H9 (cell line): ENCODE measurements at regions not wholly inside any gene's neighbourhood (a gene's known extent, or its start where the extent isn't known, plus 50 kb on each side); places are given as distances from the start of the nearest gene placed in this dataset.

Source experiments
- DNase-seq: peaks from one replicate; pipeline ENCODE4 v3.0.0-alpha.2; 2017
- H2AFZ ChIP-seq: one replicate; pipeline ENCODE4 v1.6.1; 2013; ENCODE audit warnings: mild to moderate bottlenecking, low read length, control low read depth, moderate library complexity
- H2AK5ac ChIP-seq: 2 replicates; pipeline ENCODE4 v1.6.1; 2013; ENCODE audit warnings: low read length, control low read depth, mixed read lengths; ENCODE audit not compliant: insufficient read length
- H2BK120ac ChIP-seq: one replicate; pipeline ENCODE4 v1.6.1; 2013; ENCODE audit warnings: low read depth, mild to moderate bottlenecking, low read length, control low read depth, inconsistent platforms; ENCODE audit not compliant: poor library complexity, severe bottlenecking
- H2BK12ac ChIP-seq: 2 replicates; pipeline ENCODE4 v1.6.1; 2013; ENCODE audit warnings: low read length, control low read depth, mixed read lengths, low read depth; ENCODE audit not compliant: insufficient read length
- H2BK15ac ChIP-seq: 2 replicates; pipeline ENCODE4 v1.6.1; 2013; ENCODE audit warnings: low read depth, low read length, control low read depth
- H2BK20ac ChIP-seq: one replicate; pipeline ENCODE4 v1.6.1; 2013; ENCODE audit warnings: low read depth, mild to moderate bottlenecking, low read length, control low read depth, inconsistent platforms; ENCODE audit not compliant: poor library complexity, severe bottlenecking
- H2BK5ac ChIP-seq: 2 replicates; pipeline ENCODE4 v1.6.1; 2013; ENCODE audit warnings: low read length, control low read depth, mixed read lengths; ENCODE audit not compliant: insufficient read length
- H3K14ac ChIP-seq: 2 replicates; pipeline ENCODE4 v1.6.1; 2013; ENCODE audit warnings: low read length, control low read depth; ENCODE audit not compliant: insufficient read depth
- H3K18ac ChIP-seq: 2 replicates; pipeline ENCODE4 v1.6.1; 2013; ENCODE audit warnings: low read depth, mild to moderate bottlenecking, mixed read lengths, low read length, control low read depth; ENCODE audit not compliant: insufficient read length
- H3K23ac ChIP-seq: 2 replicates; pipeline ENCODE4 v1.6.1; 2013; ENCODE audit warnings: low read length, control low read depth, mixed read lengths, low read depth; ENCODE audit not compliant: insufficient read length
- H3K23me2 ChIP-seq: 2 replicates; pipeline ENCODE4 v1.6.1; 2013; ENCODE audit warnings: low read depth, mild to moderate bottlenecking, mixed read lengths, low read length, control low read depth; ENCODE audit not compliant: insufficient read length, poor library complexity, severe bottlenecking
- H3K27ac ChIP-seq: 2 replicates; pipeline ENCODE4 v1.5.1; 2013; ENCODE audit warnings: low read length, control low read depth, mixed read lengths, low read depth; ENCODE audit not compliant: insufficient read length
- H3K27me3 ChIP-seq: 2 replicates; pipeline ENCODE4 v1.6.1; 2013; ENCODE audit warnings: low read length, control low read depth, inconsistent platforms; ENCODE audit not compliant: insufficient read depth
- H3K4ac ChIP-seq: 2 replicates; pipeline ENCODE4 v1.6.1; 2013; ENCODE audit warnings: low read depth, mild to moderate bottlenecking, control low read depth, inconsistent platforms, low read length, moderate library complexity
- H3K4me1 ChIP-seq: 2 replicates; pipeline ENCODE4 v1.6.1; 2013; ENCODE audit warnings: low read length, control low read depth, inconsistent platforms; ENCODE audit not compliant: insufficient read depth
- H3K4me2 ChIP-seq: 2 replicates; pipeline ENCODE4 v1.6.1; 2013; ENCODE audit warnings: low read length, control low read depth, mixed read lengths; ENCODE audit not compliant: insufficient read length, insufficient read depth
- H3K56ac ChIP-seq: 2 replicates; pipeline ENCODE4 v1.6.1; 2013; ENCODE audit warnings: low read depth, mild to moderate bottlenecking, mixed read lengths, low read length, control low read depth; ENCODE audit not compliant: insufficient read length
- H3K79me1 ChIP-seq: 2 replicates; pipeline ENCODE4 v1.6.1; 2013; ENCODE audit warnings: low read depth, mild to moderate bottlenecking, moderate library complexity, low read length, control low read depth, inconsistent platforms; ENCODE audit not compliant: insufficient read depth, poor library complexity, severe bottlenecking
- H3K79me2 ChIP-seq: 2 replicates; pipeline ENCODE4 v1.6.1; 2013; ENCODE audit warnings: low read length, control low read depth, inconsistent platforms; ENCODE audit not compliant: insufficient read depth
- H3K9ac ChIP-seq: 2 replicates; pipeline ENCODE4 v1.6.1; 2013; ENCODE audit warnings: low read length, control low read depth, mixed read lengths; ENCODE audit not compliant: insufficient read length; ENCODE audit errors: extremely low read depth
- H3K9me3 ChIP-seq: one replicate; pipeline ENCODE4 v1.6.1; 2013; ENCODE audit warnings: low read depth, low read length, inconsistent platforms; ENCODE audit not compliant: control insufficient read depth
- H3T11ph ChIP-seq: one replicate; pipeline ENCODE4 v1.6.1; 2013; ENCODE audit warnings: mild to moderate bottlenecking, low read length, control low read depth, inconsistent platforms
- H4K20me1 ChIP-seq: one replicate; pipeline ENCODE4 v1.6.1; 2013; ENCODE audit not compliant: control insufficient read depth, insufficient read length, insufficient read depth
- H4K5ac ChIP-seq: 2 replicates; pipeline ENCODE4 v1.6.1; 2013; ENCODE audit warnings: low read depth, mild to moderate bottlenecking, mixed read lengths, low read length, control low read depth; ENCODE audit not compliant: insufficient read length
- H4K8ac ChIP-seq: replicated peaks from 2 replicates; pipeline ENCODE4 v1.6.1; 2013; ENCODE audit warnings: low read length, control low read depth, mixed read lengths, low read depth; ENCODE audit not compliant: insufficient read length
- H4K91ac ChIP-seq: 2 replicates; pipeline ENCODE4 v1.6.1; 2013; ENCODE audit warnings: low read depth, mild to moderate bottlenecking, moderate library complexity, mixed read lengths, low read length, control low read depth; ENCODE audit not compliant: insufficient read length
- H3K27ac Mint-ChIP-seq, 3 experiments: 2 replicates in 2 of 3; 3 replicates in 1 of 3; pipeline ENCODE4 v1.8.0; 2020 to 2021; ENCODE audit warnings: mixed read lengths in 3 of 3, mild to moderate bottlenecking in 1 of 3, moderate library complexity in 1 of 3
- H3K27me3 Mint-ChIP-seq: 2 replicates; pipeline ENCODE4 v1.8.0; 2021; ENCODE audit warnings: low read depth, mild to moderate bottlenecking, moderate library complexity, mixed read lengths
- H3K36me3 Mint-ChIP-seq, 3 experiments: 2 replicates in 2 of 3; 3 replicates in 1 of 3; pipeline ENCODE4 v1.8.0; 2020 to 2021; ENCODE audit warnings: low read depth in 3 of 3, mixed read lengths in 3 of 3; ENCODE audit not compliant: insufficient read depth in 1 of 3
- H3K4me1 Mint-ChIP-seq, 2 experiments: 2 replicates each; pipeline ENCODE4 v1.8.0; 2020; ENCODE audit warnings: mixed read lengths in 2 of 2
- H3K4me3 Mint-ChIP-seq, 2 experiments: 2 replicates in 1 of 2; 3 replicates in 1 of 2; pipeline ENCODE4 v1.8.0; 2020 to 2021; ENCODE audit warnings: mild to moderate bottlenecking in 2 of 2, mixed read lengths in 2 of 2, moderate library complexity in 1 of 2
- H3K9me3 Mint-ChIP-seq, 2 experiments: 2 replicates in 1 of 2; 3 replicates in 1 of 2; pipeline ENCODE4 v1.8.0; 2020; ENCODE audit warnings: mild to moderate bottlenecking in 2 of 2, mixed read lengths in 2 of 2, moderate library complexity in 1 of 2
- CTCF ChIP-seq: fragments of 200-600 bp; sonication (generic); conservative IDR thresholded peaks from 3 replicates; pipeline ENCODE4 v1.8.0; 2021; ENCODE audit warnings: antibody characterized with exemption, mild to moderate bottlenecking
- WGBS: extraction: QIAGEN DNeasy Blood & Tissue Kit; methylation state at CpG from one replicate; pipeline ENCODE4 v1.1.7; 2013; ENCODE audit warnings: missing lambda C conversion rate, low lambda C conversion rate, mixed read lengths; ENCODE audit not compliant: insufficient read length; ENCODE audit errors: extremely low coverage; 5-methylcytosine and 5-hydroxymethylcytosine counted together

- Histone ChIP-seq H3K14ac (no peak overlapping the region), H3K79me1 (no peaks in the 10 kb centered on the region), H3K27ac (no peak overlapping the region), H2AK5ac (no peak overlapping the region), H3T11ph (no peak overlapping the region), H2BK12ac (no peak overlapping the region), H2AFZ (no peak overlapping the region), H4K91ac (no peak overlapping the region), H3K23me2 (no peaks in the 10 kb centered on the region), H4K20me1 (no peaks in the 10 kb centered on the region), H3K18ac (no peak overlapping the region), H2BK5ac (no peak overlapping the region), H3K4me2 (no peak overlapping the region), H3K27me3 (no peaks in the 10 kb centered on the region), H2BK15ac (no peak overlapping the region), H3K9ac (no peak overlapping the region), H3K56ac (no peak overlapping the region), H3K4me1 (no peaks in the 10 kb centered on the region), H3K79me2 (no peaks in the 10 kb centered on the region), H2BK20ac (no peak overlapping the region), H3K23ac (no peak overlapping the region), H4K5ac (no peak overlapping the region), H2BK120ac (no peak overlapping the region), H3K4ac (no peak overlapping the region), H3K9me3 (no peaks in the 10 kb centered on the region), H4K8ac (no peak overlapping the region)
- WGBS = no CpG with 5 or more reads among the region's 6 CpGs
- Mint-ChIP-seq H3K27ac (no peak overlapping the region), H3K36me3 (no peaks in the 10 kb centered on the region), H3K27me3 (no peaks in the 10 kb centered on the region), H3K4me1 (no peaks in the 10 kb centered on the region), H3K4me3 (no peak overlapping the region), H3K9me3 (no peaks in the 10 kb centered on the region)
- TF ChIP-seq CTCF = no peak
- no peak for DNase-seq
Measured at GRCh38 chr7:79876848-79877252, 257.8 kb upstream of the GNAI1 start.
